A549 (cell line): ENCODE measurements at regions not wholly inside any gene's neighbourhood (a gene's known extent, or its start where the extent isn't known, plus 50 kb on each side); places are given as distances from the start of the nearest gene placed in this dataset.

Experiments used
- ATAC-seq, 2 experiments: fragments of 200-7000 bp in 1 of 2; fragments of >200 bp in 1 of 2; cut with Nextera tagmentation in 1 of 2; cut with Tn5 transposase in 1 of 2; 3 replicates each; pipeline versions ENCODE4 v1.8.0 to v1.9.1; 2018 to 2020; ENCODE audit warnings: mild to moderate bottlenecking in 1 of 2, moderate library complexity in 1 of 2
- CTCF ChIA-PET: fragments of 300-600 bp; sonication (Branson Sonifier 250); formaldehyde crosslinking; extraction: SDS; loops from one replicate; lab custom pipeline; 2021; ENCODE audit warnings: antibody characterized with exemption, inconsistent platforms; lab: Yijun Ruan, JAX
- POLR2A ChIA-PET: fragments of 350-600 bp; formaldehyde crosslinking; extraction: SDS; loops from one replicate; lab custom pipeline; 2021; ENCODE audit warnings: antibody characterized with exemption, inconsistent platforms; lab: Yijun Ruan, JAX
- DNase-seq, 2 experiments: peaks; one replicate each; pipeline versions ENCODE4 v3.0.0 to v3.0.0-alpha.2; 2011 to 2016; ENCODE audit warnings: low read depth in 1 of 2, low spot score in 1 of 2
- FAIRE-seq: peaks from 2 replicates; lab custom pipeline; 2011; peaks lifted over from hg19 to GRCh38; lab: Jason Lieb, UNC
- H3K27ac ChIP-seq, 2 experiments: fragments of >200 bp; sonication (Bioruptor Twin); formaldehyde crosslinking; 3 replicates each; pipeline ENCODE4 v1.5.1; 2016 to 2017
- H3K4me1 ChIP-seq: fragments of >200 bp; sonication (Bioruptor Twin); formaldehyde crosslinking; 3 replicates; pipeline ENCODE4 v1.6.1; 2016
- H3K4me2 ChIP-seq: fragments of >200 bp; sonication (Bioruptor Twin); formaldehyde crosslinking; 3 replicates; pipeline ENCODE4 v1.6.1; 2016
- H3K4me3 ChIP-seq: fragments of >200 bp; sonication (Bioruptor Twin); formaldehyde crosslinking; 3 replicates; pipeline ENCODE4 v1.5.1; 2016
- H3K9me3 ChIP-seq: fragments of >200 bp; sonication (Bioruptor Twin); formaldehyde crosslinking; 3 replicates; pipeline ENCODE4 v1.6.1; 2016
- CEBPB ChIP-seq, 2 experiments: fragments of >200 bp in 1 of 2; sonication (Bioruptor Twin) in 1 of 2; formaldehyde crosslinking in 1 of 2; IDR thresholded peaks; 2 replicates each; pipeline ENCODE4 v1.6.1; 2012 to 2016
- CHD2 ChIP-seq: fragments of 150-350 bp; IDR thresholded peaks from 2 replicates; pipeline ENCODE4 v1.6.1; 2014; ENCODE audit warnings: low read length; ENCODE audit not compliant: partially characterized antibody
- EHF ChIP-seq: fragments of 250-450 bp; sonication (Bioruptor Pico); IDR thresholded peaks from 2 replicates; pipeline ENCODE4 v1.5.0; 2020; ENCODE audit warnings: mild to moderate bottlenecking
- ELK1 ChIP-seq: fragments of 150-350 bp; IDR thresholded peaks from 2 replicates; pipeline ENCODE4 v1.6.1; 2014; ENCODE audit warnings: low read depth, mild to moderate bottlenecking, low read length
- EP300 ChIP-seq, 2 experiments: fragments of >200 bp; sonication (Bioruptor Twin); formaldehyde crosslinking; IDR thresholded peaks; 2 replicates in 1 of 2; 3 replicates in 1 of 2; pipeline ENCODE4 v1.6.1; 2016 to 2017
- FOSL2 ChIP-seq, 2 experiments: fragments of 450-650 bp in 1 of 2; fragments of >200 bp in 1 of 2; sonication (Bioruptor Twin) in 1 of 2; formaldehyde crosslinking; IDR thresholded peaks; 2 replicates each; pipeline versions ENCODE4 v1.5.0 to v1.6.1; 2016 to 2020; ENCODE audit warnings: mild to moderate bottlenecking in 1 of 2, moderate library complexity in 1 of 2
- HES2 ChIP-seq: fragments of >200 bp; sonication (Bioruptor Twin); formaldehyde crosslinking; IDR thresholded peaks from 2 replicates; pipeline ENCODE4 v1.6.1; 2016
- HOXA7 ChIP-seq: fragments of 250-450 bp; sonication (Bioruptor Pico); IDR thresholded peaks from 2 replicates; pipeline ENCODE4 v1.5.0; 2020; ENCODE audit warnings: mild to moderate bottlenecking, moderate library complexity
- JUN ChIP-seq, 2 experiments: fragments of >200 bp; sonication (Bioruptor Twin); formaldehyde crosslinking; IDR thresholded peaks; 2 replicates in 1 of 2; 3 replicates in 1 of 2; pipeline ENCODE4 v1.6.1; 2016 to 2017
- JUNB ChIP-seq: fragments of >200 bp; sonication (Bioruptor Twin); formaldehyde crosslinking; IDR thresholded peaks from 2 replicates; pipeline ENCODE4 v1.6.1; 2016
- MYC ChIP-seq: IDR thresholded peaks from 2 replicates; pipeline ENCODE4 v1.6.1; 2012; ENCODE audit warnings: mild to moderate bottlenecking, inconsistent platforms, low read length, improper control_type of control experiment, borderline replicate concordance
- NR3C1 ChIP-seq: fragments of >200 bp; sonication (Bioruptor Twin); formaldehyde crosslinking; IDR thresholded peaks from 3 replicates; pipeline ENCODE4 v1.6.1; 2017
- REST ChIP-seq: fragments of 200-600 bp; sonication (generic); IDR thresholded peaks from 2 replicates; pipeline ENCODE4 v1.6.1; 2016; ENCODE audit warnings: antibody characterized with exemption, mild to moderate bottlenecking, moderate library complexity
- RNF2 ChIP-seq: fragments of 200-600 bp; sonication (generic); IDR thresholded peaks from 2 replicates; pipeline ENCODE4 v1.6.1; 2016; ENCODE audit warnings: low read depth, mild to moderate bottlenecking, antibody characterized with exemption, moderate library complexity, borderline replicate concordance
- TFCP2L1 ChIP-seq: fragments of 250-450 bp; sonication (Bioruptor Pico); IDR thresholded peaks from 2 replicates; pipeline ENCODE4 v1.5.0; 2021; ENCODE audit warnings: mild to moderate bottlenecking
- TP53 ChIP-seq: fragments of 250-450 bp; sonication (Bioruptor Pico); IDR thresholded peaks from 2 replicates; pipeline ENCODE4 v1.5.0; 2021; ENCODE audit warnings: mild to moderate bottlenecking, moderate library complexity
- ZC3H11A ChIP-seq: fragments of 450-650 bp; IDR thresholded peaks from 2 replicates; pipeline ENCODE4 v1.6.1; 2014; ENCODE audit warnings: antibody characterized with exemption, mild to moderate bottlenecking
- ZSCAN20 ChIP-seq: fragments of 250-450 bp; sonication (Bioruptor Pico); IDR thresholded peaks from 2 replicates; pipeline ENCODE4 v1.8.0; 2022; ENCODE audit warnings: mild to moderate bottlenecking, moderate library complexity
- WGBS: methylation state at CpG from one replicate; pipeline ENCODE4 v1.1.6; 2017; ENCODE audit errors: missing lambda C conversion rate; 5-methylcytosine and 5-hydroxymethylcytosine counted together
- TF ChIP-seq, protein P1 (sequence below): IDR thresholded peaks from 2 replicates; pipeline ENCODE4 v1.6.1; 2012
- TF ChIP-seq, protein P2 (sequence below): IDR thresholded peaks from 2 replicates; pipeline ENCODE4 v1.6.1; 2012; ENCODE audit warnings: low read depth, borderline replicate concordance

DNA sequence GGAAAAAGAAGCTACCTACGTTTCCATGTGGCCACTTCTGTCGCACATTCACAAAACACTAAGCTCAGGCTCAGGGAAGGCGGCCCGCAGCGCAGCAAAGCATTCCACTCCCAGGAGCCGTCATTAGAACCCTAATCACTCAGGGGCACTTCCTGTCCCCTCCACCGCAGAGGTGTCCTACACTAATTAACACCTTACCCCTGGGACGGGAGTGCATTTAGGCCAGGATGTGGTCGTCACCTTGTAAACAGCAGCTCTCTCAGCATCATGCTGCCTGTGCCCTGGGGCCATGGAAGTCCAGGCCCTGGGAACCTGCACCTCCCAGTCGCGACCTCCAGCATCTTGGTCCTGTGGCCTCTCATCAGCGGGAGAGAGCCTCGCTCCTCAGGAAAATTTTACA is 359.8 kb upstream of the SALL3 start:
- Histone ChIP-seq H3K4me3 (no peak overlapping the region), H3K27ac (no peak overlapping the region), H3K4me1 (no peaks in the 10 kb centered on the region), H3K4me2 (no peak overlapping the region), H3K9me3 (no peaks in the 10 kb centered on the region)
- DNase-seq (no peak), ATAC-seq (no peak), FAIRE-seq (no peak)
- TF ChIP-seq CEBPB (IDR thresholded peaks at IDR 0.05), result no peak
- ChIA-PET CTCF (no interaction called here), POLR2A (no interaction called here)
- WGBS, result 47% methylated on average over 12 of the region's 13 CpGs

DNA sequence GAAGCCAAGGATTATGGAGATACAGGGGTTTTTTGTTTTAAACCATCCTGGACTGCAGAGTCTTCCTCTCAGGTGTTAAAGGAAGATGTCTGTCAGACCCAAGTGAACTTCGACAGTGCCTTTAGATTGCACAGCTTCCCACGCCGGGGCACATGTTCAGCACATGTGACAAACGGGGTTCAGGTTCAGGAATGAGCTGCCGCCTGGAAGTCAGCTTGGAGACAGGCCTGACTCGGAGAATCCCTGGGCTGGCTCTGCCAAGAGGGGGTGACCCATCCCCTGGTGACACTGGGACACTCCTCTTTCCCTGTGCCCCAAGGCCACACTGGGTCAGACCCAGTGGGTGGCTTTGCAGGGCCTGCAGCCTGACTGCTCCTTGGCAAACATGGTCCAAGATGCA is 359.3 kb upstream of the SALL3 start:
- CTCF ChIA-PET, result no interaction called here
- no peak for TF ChIP-seq TP53 (CRISPR knock-in tag)
- no peak for TF ChIP-seq ZC3H11A
- TF ChIP-seq, protein P1, sequence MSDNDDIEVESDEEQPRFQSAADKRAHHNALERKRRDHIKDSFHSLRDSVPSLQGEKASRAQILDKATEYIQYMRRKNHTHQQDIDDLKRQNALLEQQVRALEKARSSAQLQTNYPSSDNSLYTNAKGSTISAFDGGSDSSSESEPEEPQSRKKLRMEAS, result no peak
- no peak for TF ChIP-seq TFCP2L1 (CRISPR knock-in tag)
- no peak for TF ChIP-seq EP300 (IDR thresholded peaks at IDR 0.05)
- no peak for TF ChIP-seq ZSCAN20 (CRISPR knock-in tag)
- no peak for TF ChIP-seq HOXA7 (CRISPR knock-in tag)
- TF ChIP-seq HES2, result no peak
- no peak for TF ChIP-seq REST
- TF ChIP-seq MYC, result no peak
- TF ChIP-seq, protein P2, sequence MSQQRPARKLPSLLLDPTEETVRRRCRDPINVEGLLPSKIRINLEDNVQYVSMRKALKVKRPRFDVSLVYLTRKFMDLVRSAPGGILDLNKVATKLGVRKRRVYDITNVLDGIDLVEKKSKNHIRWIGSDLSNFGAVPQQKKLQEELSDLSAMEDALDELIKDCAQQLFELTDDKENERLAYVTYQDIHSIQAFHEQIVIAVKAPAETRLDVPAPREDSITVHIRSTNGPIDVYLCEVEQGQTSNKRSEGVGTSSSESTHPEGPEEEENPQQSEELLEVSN, result no peak
- WGBS, result 30% methylated on average over 6 of the region's 6 CpGs
- H3K4me2 ChIP-seq, result no peak overlapping the region
- H3K4me1 ChIP-seq, result no peaks in the 10 kb centered on the region
- H3K9me3 ChIP-seq, result no peaks in the 10 kb centered on the region
- FAIRE-seq (no peak), ATAC-seq (no peak), DNase-seq (no peak)
- H3K27ac ChIP-seq, result no peak overlapping the region
- POLR2A ChIA-PET, result no interaction called here
- no peak overlapping the region for H3K4me3 ChIP-seq

DNA sequence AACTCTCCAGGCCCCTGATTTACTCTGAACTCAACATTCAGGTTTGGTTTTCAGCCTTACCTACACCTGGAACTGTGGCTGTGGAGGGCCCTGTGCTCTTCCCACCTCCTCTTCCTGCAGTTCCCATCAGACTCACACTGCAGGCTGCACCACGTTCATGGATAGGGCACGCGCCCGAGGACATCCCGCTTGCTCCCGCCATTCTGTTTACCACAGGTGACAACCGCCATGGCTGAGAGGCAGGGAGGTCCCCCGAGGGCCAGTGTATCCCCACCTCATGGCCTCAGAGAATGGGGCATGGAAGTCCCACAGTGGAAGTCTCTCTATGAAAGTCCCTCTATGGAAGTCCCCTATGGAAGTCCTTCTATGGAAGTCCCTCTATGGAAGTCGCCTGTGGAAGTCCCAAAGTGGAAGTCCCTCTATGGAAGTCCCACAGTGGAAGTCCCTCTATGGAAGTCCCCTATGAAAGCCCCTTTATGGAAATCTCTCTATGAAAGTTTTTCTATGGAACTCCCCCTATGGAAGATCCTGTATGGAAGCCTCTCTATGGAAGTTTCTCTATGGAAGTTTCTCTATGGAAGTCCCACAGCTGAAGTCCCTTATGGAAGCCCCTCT is 358.4 kb upstream of the SALL3 start:
- CTCF ChIA-PET, result no interaction called here
- Histone ChIP-seq H3K9me3 (no peaks in the 10 kb centered on the region), H3K4me2 (no peak overlapping the region), H3K27ac (no peak overlapping the region), H3K4me3 (no peak overlapping the region), H3K4me1 (no peaks in the 10 kb centered on the region)
- no peak for FAIRE-seq
- TF ChIP-seq JUN (IDR thresholded peaks at IDR 0.05) (no peak), FOSL2 (IDR thresholded peaks at IDR 0.05) (no peak), FOSL2 (CRISPR knock-in tag; IDR thresholded peaks at IDR 0.05) (no peak), NR3C1 (no peak), EHF (CRISPR knock-in tag) (no peak), CEBPB (IDR thresholded peaks at IDR 0.05) (no peak), TFCP2L1 (CRISPR knock-in tag) (no peak), CHD2 (no peak), ELK1 (no peak), RNF2 (no peak), JUNB (no peak)
- TF ChIP-seq, protein P2, result no peak
- POLR2A ChIA-PET, result no interaction called here
- no peak for DNase-seq
- 32% methylated on average over 7 of the region's 9 CpGs for WGBS
- ATAC-seq, result no peak
